Endothelial cell (in vitro differentiated cells): ENCODE measurements at regions not wholly inside any gene's neighbourhood (a gene's known extent, or its start where the extent isn't known, plus 50 kb on each side); places are given as distances from the start of the nearest gene placed in this dataset.

Source experiments
- DNase-seq: peaks from one replicate; pipeline ENCODE4 v3.0.0; 2021; ENCODE audit warnings: low spot score
- H3K27ac Mint-ChIP-seq: one replicate; pipeline ENCODE4 v1.8.0; 2021; ENCODE audit warnings: mixed read lengths, inconsistent platforms; ENCODE audit not compliant: unreplicated experiment
- H3K27me3 Mint-ChIP-seq: one replicate; pipeline ENCODE4 v1.8.0; 2021; ENCODE audit warnings: mild to moderate bottlenecking, moderate library complexity, mixed read lengths, inconsistent platforms; ENCODE audit not compliant: unreplicated experiment
- H3K36me3 Mint-ChIP-seq: one replicate; pipeline ENCODE4 v1.8.0; 2021; ENCODE audit warnings: mild to moderate bottlenecking, low read depth, mixed read lengths, inconsistent platforms; ENCODE audit not compliant: unreplicated experiment
- H3K4me1 Mint-ChIP-seq: one replicate; pipeline ENCODE4 v1.8.0; 2021; ENCODE audit warnings: mild to moderate bottlenecking, mixed read lengths, inconsistent platforms; ENCODE audit not compliant: unreplicated experiment
- H3K4me3 Mint-ChIP-seq: one replicate; pipeline ENCODE4 v1.8.0; 2021; ENCODE audit warnings: mild to moderate bottlenecking, mixed read lengths, inconsistent platforms; ENCODE audit not compliant: unreplicated experiment
- H3K9me3 Mint-ChIP-seq: one replicate; pipeline ENCODE4 v1.8.0; 2021; ENCODE audit warnings: mixed read lengths, inconsistent platforms; ENCODE audit not compliant: unreplicated experiment
- CTCF ChIP-seq: fragments of 200-600 bp; sonication (generic); IDR thresholded peaks from one replicate; pipeline ENCODE4 v1.5.0; 2021; ENCODE audit warnings: antibody characterized with exemption; ENCODE audit not compliant: unreplicated experiment

- H3K4me1 Mint-ChIP-seq, result no peaks in the 10 kb centered on the region
- H3K4me3 Mint-ChIP-seq, result no peak overlapping the region
- no peaks in the 10 kb centered on the region for H3K27me3 Mint-ChIP-seq
- no peak overlapping the region for H3K27ac Mint-ChIP-seq
- no peaks in the 10 kb centered on the region for H3K36me3 Mint-ChIP-seq
- DNase-seq, result no peak
- TF ChIP-seq CTCF, result no peak
- H3K9me3 Mint-ChIP-seq, result no peaks in the 10 kb centered on the region
Observed at GRCh38 chr19:30711296-30711695, 339.1 kb downstream of the ZNF536 start.

GRCh38 chr19:30710721-30711120 is 338.5 kb downstream of the ZNF536 start:
- H3K27me3 Mint-ChIP-seq, result no peaks in the 10 kb centered on the region
- H3K36me3 Mint-ChIP-seq, result no peaks in the 10 kb centered on the region
- DNase-seq, result no peak
- H3K9me3 Mint-ChIP-seq, result no peaks in the 10 kb centered on the region
- no peak overlapping the region for H3K27ac Mint-ChIP-seq
- no peaks in the 10 kb centered on the region for H3K4me1 Mint-ChIP-seq
- H3K4me3 Mint-ChIP-seq, result no peak overlapping the region
- TF ChIP-seq CTCF, result no peak

- Mint-ChIP-seq H3K36me3 (no peaks in the 10 kb centered on the region), H3K27me3 (no peaks in the 10 kb centered on the region), H3K4me1 (no peaks in the 10 kb centered on the region), H3K9me3 (no peaks in the 10 kb centered on the region), H3K4me3 (no peak overlapping the region), H3K27ac (no peak overlapping the region)
- TF ChIP-seq CTCF, result no peak
- no peak for DNase-seq
Observed at GRCh38 chr19:30708416-30709178, 336.4 kb downstream of the ZNF536 start.

- H3K9me3 Mint-ChIP-seq, result no peaks in the 10 kb centered on the region
- no peaks in the 10 kb centered on the region for H3K36me3 Mint-ChIP-seq
- no peak for TF ChIP-seq CTCF
- DNase-seq, result no peak
- no peak overlapping the region for H3K4me3 Mint-ChIP-seq
- no peak overlapping the region for H3K27ac Mint-ChIP-seq
- H3K27me3 Mint-ChIP-seq, result no peaks in the 10 kb centered on the region
- H3K4me1 Mint-ChIP-seq, result no peaks in the 10 kb centered on the region
Observed at GRCh38 chr19:30704771-30705330, 332.7 kb downstream of the ZNF536 start.

- Mint-ChIP-seq H3K4me1 (no peaks in the 10 kb centered on the region), H3K9me3 (no peaks in the 10 kb centered on the region), H3K36me3 (no peaks in the 10 kb centered on the region), H3K27me3 (no peaks in the 10 kb centered on the region), H3K27ac (no peak overlapping the region), H3K4me3 (no peak overlapping the region)
- TF ChIP-seq CTCF, result no peak
- no peak for DNase-seq
Observed at GRCh38 chr19:30703645-30704044, 331.5 kb downstream of the ZNF536 start.
